Inferior parietal cortex (tissue), 1 donor: ENCODE measurements at regions not wholly inside any gene's neighbourhood (a gene's known extent, or its start where the extent isn't known, plus 50 kb on each side); places are given as distances from the start of the nearest gene placed in this dataset.
A peak's percentile ranks its signal among the peaks of the same experiment; 100 is the strongest.

Experiments
- DNase-seq: peaks from one replicate; pipeline ENCODE4 v3.0.0-alpha.2; 2016; ENCODE audit errors: extremely low spot score

DNA sequence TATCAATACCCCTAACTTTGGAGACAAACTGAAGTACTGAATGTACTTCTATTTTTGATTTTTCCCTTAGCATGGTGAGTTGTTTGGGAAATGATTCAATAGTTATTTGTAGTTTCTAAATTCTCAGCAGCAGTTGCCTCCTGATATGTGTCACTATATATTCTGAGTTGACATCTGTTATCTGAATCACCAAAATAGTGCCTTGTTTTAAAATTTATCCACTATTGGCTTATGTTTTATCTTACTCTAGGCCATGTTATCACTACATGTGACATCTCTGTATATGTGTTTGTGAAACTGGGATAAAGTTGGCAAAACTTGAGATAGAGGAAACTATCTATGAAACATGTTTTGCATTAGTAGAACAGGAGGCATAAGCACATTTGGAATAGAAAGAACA is 317.6 kb downstream of the TLE4 start:
- peak; percentile 31 for DNase-seq

- DNase-seq, result no peak
Observed at GRCh38 chr9:79885093-79885857, 313.5 kb downstream of the TLE4 start.

DNA sequence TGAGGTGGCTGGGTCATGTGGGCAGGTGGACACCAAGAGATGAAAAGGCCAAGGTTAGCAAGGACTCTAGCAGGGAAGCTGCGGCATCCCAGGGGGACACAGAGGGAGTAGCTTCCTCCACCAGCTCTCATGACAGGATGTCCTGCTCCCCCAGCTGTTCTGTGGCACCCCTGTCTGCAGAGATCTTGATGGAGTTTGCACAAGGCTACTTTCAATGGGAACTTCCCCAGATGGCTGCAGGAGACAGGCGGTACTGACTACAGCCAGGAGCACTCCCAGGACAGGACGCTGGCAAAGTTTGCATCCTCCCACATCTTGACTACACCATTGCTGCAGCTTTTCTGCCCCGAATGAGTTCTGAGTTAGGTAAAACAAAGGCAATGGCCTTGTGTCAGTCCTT is 312.8 kb downstream of the TLE4 start:
- DNase-seq, result no peak

DNA sequence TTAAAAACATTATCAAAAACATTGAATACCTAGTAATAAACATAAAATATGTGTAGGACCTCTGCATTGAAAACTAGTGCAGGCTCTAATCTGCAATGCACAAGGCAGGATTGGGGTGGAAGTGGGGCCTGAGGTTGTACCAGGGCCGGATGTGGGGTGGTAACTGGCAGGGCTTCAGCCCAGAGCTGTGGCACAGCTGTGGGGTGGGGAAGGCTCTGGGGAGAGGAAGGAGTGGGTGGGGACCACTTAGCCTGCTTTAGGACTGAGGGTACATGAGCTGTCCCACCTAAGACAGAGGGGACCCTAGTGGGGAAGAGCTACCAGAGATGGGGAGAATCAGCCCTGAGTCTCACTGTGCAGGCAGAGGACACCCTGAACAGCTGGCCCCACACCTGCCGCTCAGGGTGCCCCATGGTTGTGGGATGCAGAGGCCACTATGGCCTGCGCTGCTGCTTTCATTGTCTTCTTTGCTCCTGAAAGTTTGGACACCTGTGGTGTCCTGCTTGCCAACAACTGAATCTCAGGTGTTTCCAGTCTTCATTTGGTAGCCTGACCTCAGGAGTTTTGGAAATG is 311.4 kb downstream of the TLE4 start:
- no peak for DNase-seq

DNA sequence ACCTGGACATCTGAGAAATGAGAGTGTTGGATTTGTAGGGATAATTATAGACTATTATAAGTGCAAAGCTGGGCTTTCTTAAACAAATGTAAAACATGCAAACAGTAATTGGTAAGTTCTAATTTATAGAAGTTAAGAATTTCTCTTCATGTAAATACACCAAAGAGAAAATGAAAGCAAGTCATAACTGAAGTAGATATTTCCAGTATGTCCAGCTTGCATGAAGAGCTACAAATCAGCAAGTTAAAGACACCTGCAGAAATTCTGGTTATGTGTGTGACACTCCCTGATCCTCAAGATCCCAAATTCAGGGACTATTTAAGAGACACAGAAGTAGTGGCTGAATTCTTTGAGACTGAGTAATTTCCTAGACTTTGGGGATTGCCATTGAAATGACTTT is 308.9 kb downstream of the TLE4 start:
- DNase-seq, result no peak

DNA sequence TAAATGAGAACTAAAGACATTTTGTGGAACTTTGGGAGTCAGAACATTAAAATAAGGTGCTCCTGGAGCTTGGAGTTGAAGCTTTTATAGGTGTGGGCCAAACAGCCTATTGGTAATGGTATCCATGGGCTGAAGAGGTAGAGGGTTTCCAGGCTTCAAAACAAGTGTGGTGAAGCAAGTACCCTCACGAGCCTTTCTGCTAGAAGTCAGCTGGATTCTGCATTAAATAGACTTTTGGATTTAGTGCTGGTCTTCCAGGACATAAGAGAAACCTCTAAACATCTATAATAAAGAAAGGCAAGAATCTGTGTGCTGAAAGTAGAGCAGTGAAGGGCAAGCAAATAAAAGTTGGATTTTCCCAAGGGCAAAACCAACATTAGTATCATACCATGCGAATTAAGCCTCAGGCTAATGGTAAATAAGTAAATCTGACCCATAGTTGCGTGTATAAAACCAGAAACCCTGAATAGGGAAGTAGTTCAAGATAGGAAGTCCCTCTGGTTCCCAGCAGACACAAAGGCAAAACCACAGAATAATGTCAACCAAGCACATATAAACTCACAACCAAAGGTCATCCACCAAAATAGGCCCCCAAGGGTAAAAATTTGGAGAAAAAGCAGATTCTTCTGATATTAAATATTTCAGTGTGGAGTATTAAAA is 306.3 kb downstream of the TLE4 start:
- no peak for DNase-seq

GRCh38 chr9:79868567-79869189 is 296.9 kb downstream of the TLE4 start:
- DNase-seq, result no peak

DNA sequence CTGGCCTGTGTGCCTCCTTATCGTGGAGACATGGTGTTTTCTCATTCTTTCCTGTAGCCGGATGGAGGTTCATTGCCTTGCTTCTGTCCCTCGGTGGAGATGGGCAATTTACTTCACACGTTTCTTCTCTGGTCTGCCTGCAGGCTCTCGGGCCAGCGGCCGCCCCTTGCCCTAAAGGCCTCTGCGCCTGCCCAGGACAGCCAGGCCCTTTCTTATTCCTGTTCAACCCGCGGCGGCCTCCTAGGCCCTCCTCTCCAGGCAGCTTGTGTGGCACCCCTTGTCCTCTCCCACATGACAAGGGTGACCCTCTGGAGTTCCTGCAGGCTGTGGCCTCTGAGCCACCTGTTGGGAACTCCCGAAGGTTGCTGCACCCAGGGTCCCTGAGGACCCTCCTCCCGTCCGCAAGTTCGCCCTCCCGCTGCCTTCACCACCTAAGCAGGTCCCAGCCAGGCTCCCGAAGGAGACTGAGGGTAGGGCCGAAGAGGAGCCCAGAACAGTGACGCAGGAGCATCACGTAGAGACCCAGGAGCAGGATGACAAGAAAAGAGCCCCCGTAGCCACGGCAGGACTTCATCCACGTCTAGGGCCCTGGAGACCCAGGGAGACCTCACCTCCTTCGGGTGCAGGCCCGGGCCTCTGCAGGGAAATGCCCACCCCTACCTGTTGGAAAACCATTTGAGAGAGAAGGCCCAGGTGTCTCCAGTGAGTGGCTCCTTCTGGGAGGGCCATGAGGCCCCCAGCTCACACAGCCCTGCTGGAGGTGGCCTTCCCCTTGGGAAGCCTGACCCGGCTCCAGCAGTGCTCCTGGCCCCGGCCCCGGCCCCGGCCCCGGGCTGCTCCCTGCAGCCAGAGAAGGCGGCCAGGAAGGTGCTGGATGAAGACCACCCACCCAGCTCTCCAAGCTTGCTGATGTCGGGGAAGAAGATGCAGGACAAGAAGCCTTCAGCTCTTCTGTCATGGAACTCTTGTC is 291.4 kb downstream of the TLE4 start:
- no peak for DNase-seq

DNA sequence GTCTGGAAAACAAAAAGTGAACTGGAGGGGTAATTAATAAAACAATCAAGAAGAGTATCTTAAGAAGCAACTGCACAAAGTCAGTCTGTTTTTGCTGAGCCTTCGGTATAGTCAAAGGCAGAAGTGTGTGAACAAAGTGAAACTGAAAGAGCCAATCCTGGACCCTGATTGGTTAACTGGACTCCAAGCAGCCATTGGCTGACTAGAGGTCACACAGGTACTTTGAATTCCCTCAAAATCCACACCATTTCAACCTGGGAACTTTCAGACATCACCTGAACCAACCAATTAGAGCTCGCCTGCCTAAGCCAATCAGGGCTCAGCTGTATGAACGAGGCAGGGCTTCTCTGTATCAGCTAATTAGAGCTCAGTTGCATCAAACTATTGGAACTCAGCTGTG is 286.7 kb downstream of the TLE4 start:
- DNase-seq, result peak; percentile 46

GRCh38 chr9:79857188-79857587 is 285.4 kb downstream of the TLE4 start:
- no peak for DNase-seq

DNA sequence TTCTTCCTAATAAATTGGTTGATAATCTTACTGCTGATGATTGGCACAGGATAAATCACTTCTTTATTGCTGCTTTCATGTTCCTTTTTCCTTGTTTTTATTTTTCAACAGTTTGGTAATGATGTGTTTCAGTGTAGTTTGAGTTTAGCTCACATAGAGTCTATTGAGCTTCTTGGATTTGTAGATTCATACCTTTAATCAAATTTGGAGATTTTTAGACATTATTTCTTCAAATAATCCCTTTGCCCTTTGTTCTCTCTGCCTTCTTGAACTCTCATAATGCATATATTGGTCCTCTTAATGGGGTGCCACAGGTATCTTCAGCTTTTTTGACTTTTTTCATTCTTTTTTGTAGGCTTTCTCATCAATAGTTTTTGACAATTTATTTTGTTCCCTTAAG is 275.3 kb downstream of the TLE4 start:
- DNase-seq, result no peak

- DNase-seq, result peak; percentile 60
Observed at GRCh38 chr9:79829566-79830302, 258.0 kb downstream of the TLE4 start.

DNA sequence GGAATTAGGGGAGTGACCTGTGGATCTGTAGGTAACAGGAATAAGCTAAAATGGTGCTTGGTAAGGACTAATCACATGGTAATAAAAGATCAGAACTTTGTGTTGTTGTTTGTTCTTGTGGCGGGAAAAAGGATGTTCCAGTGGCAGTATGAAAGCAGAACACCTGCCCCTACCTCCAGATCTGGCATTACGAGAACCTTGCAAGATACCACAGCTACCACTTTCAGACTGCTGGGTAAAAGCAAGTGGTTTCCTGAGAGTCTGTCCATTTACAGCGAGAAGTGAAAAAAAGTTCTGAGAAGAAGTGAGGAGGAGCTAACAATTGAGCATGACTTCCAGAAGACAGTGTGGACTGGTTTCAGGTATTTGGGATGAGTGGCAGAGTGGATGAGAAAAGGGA is 252.5 kb downstream of the TLE4 start:
- no peak for DNase-seq

DNA sequence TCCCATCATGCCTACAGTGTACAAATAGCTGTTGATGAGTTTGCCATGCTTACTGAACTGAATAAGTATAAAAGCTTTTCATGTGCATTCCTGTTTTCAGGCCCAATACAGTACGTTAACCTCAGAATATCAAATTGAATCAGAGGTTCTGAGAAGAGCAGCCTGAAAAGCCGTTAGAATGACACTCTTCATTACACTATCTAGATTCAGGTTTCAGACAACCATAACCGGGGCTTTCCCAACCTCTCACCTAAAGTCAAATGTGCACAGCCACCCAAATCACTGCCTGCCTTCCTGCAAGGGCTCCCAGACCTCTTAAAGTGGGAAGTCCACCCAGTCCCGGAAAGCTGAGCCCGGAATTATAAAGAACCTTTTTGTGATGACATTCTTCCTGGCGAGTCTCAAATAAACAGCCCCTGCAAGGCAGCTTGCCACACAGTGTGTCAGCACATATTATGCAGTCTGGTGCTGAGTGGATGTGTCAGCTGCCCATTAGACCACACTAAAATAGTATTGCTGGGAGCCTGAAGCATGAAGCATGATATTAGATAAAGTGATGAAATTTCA is 245.8 kb downstream of the TLE4 start:
- no peak for DNase-seq

DNA sequence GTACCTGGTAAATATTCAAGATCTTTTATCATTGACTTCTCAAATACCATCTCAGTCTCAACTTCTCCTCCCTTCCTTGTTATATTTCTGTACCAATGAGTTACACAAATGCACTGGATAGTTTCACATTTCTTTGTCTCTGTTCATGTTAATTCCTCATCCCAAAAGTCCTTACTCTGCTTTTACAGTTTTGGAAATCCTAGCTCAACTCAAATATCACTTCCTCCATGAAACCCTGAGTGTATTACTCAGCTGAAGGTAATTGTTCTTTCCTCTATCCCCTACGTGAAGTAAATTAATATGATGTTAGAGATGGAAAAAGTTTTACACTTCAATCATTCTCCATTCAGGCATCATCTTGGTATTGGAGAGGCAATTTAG is 241.5 kb downstream of the TLE4 start:
- no peak for DNase-seq

DNA sequence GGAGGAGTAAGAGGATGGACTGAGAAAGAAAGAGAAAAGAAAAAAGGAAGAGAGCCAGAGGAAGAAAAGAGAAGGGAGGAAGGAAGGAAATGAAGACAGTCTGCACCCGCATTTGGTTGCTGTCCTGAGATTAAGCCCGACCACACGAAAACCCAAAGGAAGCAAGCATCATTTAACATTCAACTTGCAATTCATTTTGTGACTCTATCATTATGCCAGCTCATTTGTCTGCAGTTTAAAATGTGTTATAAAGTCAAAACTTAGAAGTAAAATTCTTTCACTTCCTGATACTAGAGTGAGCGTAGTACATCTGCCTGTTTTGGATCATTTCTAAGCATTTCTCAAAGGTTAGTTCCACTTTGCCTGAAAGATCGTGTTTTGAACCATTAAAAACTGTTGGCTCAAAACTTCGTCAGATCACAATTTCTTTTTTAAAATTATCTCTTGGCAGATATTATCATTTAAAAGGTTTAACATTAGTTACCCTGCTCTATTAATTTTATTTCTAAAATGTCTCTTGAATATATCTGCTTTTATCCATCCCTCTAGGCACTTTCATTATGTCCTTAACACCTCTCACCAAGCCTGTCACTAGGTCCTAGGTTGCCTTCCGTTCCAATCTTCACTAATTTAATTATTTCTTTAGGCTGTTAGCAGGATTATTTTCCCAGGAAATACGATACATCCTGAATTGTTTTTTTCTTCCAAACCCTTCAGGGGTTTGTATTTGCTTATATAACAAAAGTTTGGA is 240.9 kb downstream of the TLE4 start:
- DNase-seq, result no peak

- DNase-seq, result no peak
Observed at GRCh38 chr9:79812099-79812498, 240.3 kb downstream of the TLE4 start.

GRCh38 chr9:79809931-79810330 is 238.2 kb downstream of the TLE4 start:
- DNase-seq, result no peak

DNA sequence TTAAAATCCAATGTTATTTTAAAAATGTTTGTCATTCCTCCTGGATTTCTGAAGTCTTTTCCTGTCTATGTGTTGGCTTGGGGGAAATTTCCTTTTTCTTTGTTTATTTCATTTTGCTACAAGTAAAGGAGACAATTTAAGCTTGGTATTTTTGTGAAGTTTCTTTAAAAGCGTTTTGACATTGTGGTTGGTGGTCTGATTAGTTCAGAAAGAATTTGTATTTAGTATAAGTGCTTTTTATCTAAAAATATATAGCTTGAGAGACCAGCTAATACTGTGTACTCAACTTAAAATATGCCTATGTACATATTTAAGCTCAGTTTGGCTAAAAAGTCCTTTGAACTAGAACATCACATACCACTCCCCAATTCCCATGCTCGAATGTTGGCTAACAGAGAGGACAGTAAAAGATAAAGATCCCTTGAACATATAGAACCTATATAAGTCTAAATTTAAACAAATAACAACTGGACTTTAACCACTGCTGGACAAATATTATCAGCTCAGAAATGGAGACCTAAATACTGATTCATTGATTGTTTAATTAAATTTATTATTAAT is 237.6 kb downstream of the TLE4 start:
- no peak for DNase-seq

DNA sequence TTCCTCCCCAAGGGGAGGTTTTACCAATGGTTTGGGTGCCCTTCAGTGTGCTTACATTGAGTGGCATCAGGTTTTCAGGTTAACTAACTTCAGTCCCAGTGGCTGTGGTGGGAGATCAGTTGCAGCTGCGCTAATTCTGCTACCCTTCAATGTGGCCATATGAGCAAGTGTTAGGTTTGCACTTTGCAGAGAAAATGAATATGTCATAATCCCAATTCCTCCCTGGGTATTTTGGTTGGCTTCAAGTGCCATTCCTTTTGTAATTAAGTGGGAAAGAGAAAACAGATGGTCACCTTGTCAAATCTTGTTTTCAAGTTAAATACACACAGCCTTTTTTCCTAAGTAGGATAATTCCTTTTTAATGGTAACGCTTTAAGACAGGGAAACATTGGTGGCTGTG is 236.2 kb downstream of the TLE4 start:
- no peak for DNase-seq
